ENCODE measurements at regions not wholly inside any gene's neighbourhood (a gene's known extent, or its start where the extent isn't known, plus 50 kb on each side); places are given as distances from the start of the nearest gene placed in this dataset.

DNA sequence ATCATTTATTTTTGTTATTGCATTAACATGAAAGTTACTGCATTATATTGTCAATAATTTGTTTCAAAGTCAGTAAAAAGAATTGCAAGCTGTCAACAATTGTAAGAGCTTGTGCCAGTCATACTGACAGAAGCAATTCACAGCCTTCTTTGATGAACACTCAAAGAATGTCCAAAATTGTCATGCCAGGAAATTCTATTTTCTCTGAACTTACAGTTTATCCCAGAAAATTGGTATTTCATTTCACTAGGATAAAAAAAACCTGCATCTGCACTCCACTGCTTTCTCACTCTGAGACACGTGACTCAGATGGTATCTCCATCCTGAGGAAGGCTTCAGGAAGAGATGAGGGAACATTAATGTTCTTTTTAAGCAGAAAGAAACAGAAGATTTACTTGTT, 332.6 kb upstream of the CCDC54 start:
- Histone ChIP-seq H3K9me3 (ENCODE audit: control extremely low read depth in 1 of 5, control insufficient read depth in 4 of 5, insufficient read depth in 2 of 5, low read depth in 1 of 5, low read length in 4 of 5) (no peaks in the 10 kb centered on the region), H3K36me3 (ENCODE audit: control insufficient read depth in 4 of 4, insufficient read depth in 4 of 4, low read length in 3 of 4) (no peaks in the 10 kb centered on the region), H3K4me1 (ENCODE audit: control extremely low read depth in 1 of 4, control insufficient read depth in 4 of 4, insufficient read depth in 4 of 4, low read length in 3 of 4) (no peaks in the 10 kb centered on the region), H3K4me3 (ENCODE audit: control insufficient read depth in 1 of 7, extremely low read depth in 1 of 7, insufficient read depth in 4 of 7, low read depth in 2 of 7, low read length in 6 of 7) (no peak overlapping the region), H3K27ac (ENCODE audit: insufficient read depth in 1 of 2, low read depth in 1 of 2, low read length in 2 of 2, poor library complexity in 1 of 2, severe bottlenecking in 2 of 2) (no peak overlapping the region), H3K27me3 (replicated peaks in 2 of 5; ENCODE audit: control insufficient read depth in 4 of 5, insufficient read depth in 5 of 5, low read length in 4 of 5) (no peaks in the 10 kb centered on the region)
- ChIA-PET CTCF (interaction anchor here (1.0 to 1.4 kb wide), 3 partner anchors 14 to 415 kb away, joined by 3 read pairs; no protein-coding TSS in a partner anchor), POLR2A (no interaction called here)
- WGBS (ENCODE audit: insufficient coverage) = no CpG with 5 or more reads among the region's 1 CpG
- DNase-seq = no peak

DNA sequence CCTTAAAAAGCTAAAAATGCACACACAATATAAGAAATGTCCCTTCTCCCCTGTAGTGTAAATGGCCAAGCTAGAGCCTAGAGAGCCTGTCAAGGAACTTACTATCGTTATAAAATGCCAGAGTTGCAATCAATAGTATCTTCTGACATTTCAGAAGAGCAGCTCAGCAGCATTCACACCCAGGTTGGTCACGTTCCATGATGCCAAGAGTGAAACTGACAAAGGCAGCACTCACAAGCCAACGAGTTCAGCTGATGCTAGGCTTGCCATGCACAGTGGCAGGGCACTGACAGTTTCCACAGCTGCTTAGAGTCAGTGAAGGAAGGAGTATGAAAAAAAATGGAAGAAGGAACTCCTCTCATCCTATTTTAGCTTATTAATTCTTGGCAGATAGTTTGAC, 331.4 kb upstream of the CCDC54 start:
- Histone ChIP-seq H3K27ac (ENCODE audit: insufficient read depth in 1 of 2, low read depth in 1 of 2, low read length in 2 of 2, poor library complexity in 1 of 2, severe bottlenecking in 2 of 2) (no peak overlapping the region), H3K9me3 (ENCODE audit: control extremely low read depth in 1 of 5, control insufficient read depth in 4 of 5, insufficient read depth in 2 of 5, low read depth in 1 of 5, low read length in 4 of 5) (no peaks in the 10 kb centered on the region), H3K36me3 (ENCODE audit: control insufficient read depth in 4 of 4, insufficient read depth in 4 of 4, low read length in 3 of 4) (no peaks in the 10 kb centered on the region), H3K4me3 (ENCODE audit: control insufficient read depth in 1 of 7, extremely low read depth in 1 of 7, insufficient read depth in 4 of 7, low read depth in 2 of 7, low read length in 6 of 7) (no peak overlapping the region), H3K4me1 (ENCODE audit: control extremely low read depth in 1 of 4, control insufficient read depth in 4 of 4, insufficient read depth in 4 of 4, low read length in 3 of 4) (no peaks in the 10 kb centered on the region), H3K27me3 (replicated peaks in 2 of 5; ENCODE audit: control insufficient read depth in 4 of 5, insufficient read depth in 5 of 5, low read length in 4 of 5) (no peaks in the 10 kb centered on the region)
- POLR2A ChIA-PET = no interaction called here
- CTCF ChIA-PET = no interaction called here
- DNase-seq = no peak
- WGBS (ENCODE audit: insufficient coverage) = 100% methylated on average over 3 of the region's 3 CpGs

DNA sequence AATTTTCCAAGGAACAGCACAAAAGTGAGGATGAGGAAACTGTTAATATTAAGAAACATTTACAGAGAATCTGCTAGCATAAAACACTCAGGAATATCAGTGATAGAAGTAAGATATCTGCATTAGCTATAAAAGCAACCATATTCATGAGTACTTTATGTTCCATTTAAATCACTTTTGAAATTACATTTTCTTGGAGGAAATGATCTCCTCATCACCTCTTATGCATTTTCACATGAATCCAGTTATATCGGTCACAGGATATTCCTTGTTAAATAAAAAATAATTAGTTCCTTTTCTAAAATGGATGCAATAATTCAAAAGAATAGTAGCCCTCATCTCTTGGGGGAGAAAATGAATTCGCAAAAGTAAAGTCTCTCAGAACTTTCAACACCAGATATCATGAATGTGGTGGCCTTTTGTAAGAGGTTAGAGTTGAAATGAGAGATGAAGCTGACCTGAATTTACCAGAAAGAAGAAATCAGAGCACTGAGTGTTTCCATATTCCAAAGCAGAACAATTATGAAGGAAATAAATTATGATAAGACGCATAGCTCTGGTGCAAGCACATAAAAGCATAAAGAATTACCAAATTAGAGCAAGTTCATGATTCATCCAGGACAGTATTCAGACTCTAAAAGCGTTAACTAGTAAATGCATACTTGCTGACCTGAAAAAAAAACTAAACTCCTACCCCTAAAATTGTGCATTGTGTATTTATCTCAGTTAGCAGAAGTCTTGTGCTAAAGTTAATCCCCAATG, 321.9 kb upstream of the CCDC54 start:
- Histone ChIP-seq H3K36me3 (ENCODE audit: control insufficient read depth in 4 of 4, insufficient read depth in 4 of 4, low read length in 3 of 4) (no peaks in the 10 kb centered on the region), H3K27me3 (replicated peaks in 2 of 5; ENCODE audit: control insufficient read depth in 4 of 5, insufficient read depth in 5 of 5, low read length in 4 of 5) (no peaks in the 10 kb centered on the region), H3K9me3 (ENCODE audit: control extremely low read depth in 1 of 5, control insufficient read depth in 4 of 5, insufficient read depth in 2 of 5, low read depth in 1 of 5, low read length in 4 of 5) (no peaks in the 10 kb centered on the region), H3K27ac (ENCODE audit: insufficient read depth in 1 of 2, low read depth in 1 of 2, low read length in 2 of 2, poor library complexity in 1 of 2, severe bottlenecking in 2 of 2) (no peak overlapping the region), H3K4me1 (ENCODE audit: control extremely low read depth in 1 of 4, control insufficient read depth in 4 of 4, insufficient read depth in 4 of 4, low read length in 3 of 4) (no peaks in the 10 kb centered on the region), H3K4me3 (ENCODE audit: control insufficient read depth in 1 of 7, extremely low read depth in 1 of 7, insufficient read depth in 4 of 7, low read depth in 2 of 7, low read length in 6 of 7) (no peak overlapping the region)
- WGBS (ENCODE audit: insufficient coverage) = no CpG with 5 or more reads among the region's 4 CpGs
- ChIA-PET CTCF (interaction anchor here (1.0 to 1.7 kb wide), 2 partner anchors 9 to 12 kb away, joined by 3 to 6 read pairs; no protein-coding TSS in a partner anchor), POLR2A (no interaction called here)
- no peak for DNase-seq

- ChIA-PET POLR2A (no interaction called here), CTCF (interaction anchor here (1.1 kb wide), 1 partner anchor 239 kb away, joined by 3 read pairs; no protein-coding TSS in a partner anchor)
- no peak for DNase-seq
- no peak overlapping the region for H3K4me3 ChIP-seq (ENCODE audit: control insufficient read depth in 1 of 7, extremely low read depth in 1 of 7, insufficient read depth in 4 of 7, low read depth in 2 of 7, low read length in 6 of 7)
- no peaks in the 10 kb centered on the region for H3K9me3 ChIP-seq (ENCODE audit: control extremely low read depth in 1 of 5, control insufficient read depth in 4 of 5, insufficient read depth in 2 of 5, low read depth in 1 of 5, low read length in 4 of 5)
- H3K4me1 ChIP-seq (ENCODE audit: control extremely low read depth in 1 of 4, control insufficient read depth in 4 of 4, insufficient read depth in 4 of 4, low read length in 3 of 4) = peaks cover 2 to 13% (median 10%) of the 10 kb centered on the region in 4 experiments
- H3K36me3 ChIP-seq (ENCODE audit: control insufficient read depth in 4 of 4, insufficient read depth in 4 of 4, low read length in 3 of 4) = no peaks in the 10 kb centered on the region
- H3K27ac ChIP-seq (ENCODE audit: insufficient read depth in 1 of 2, low read depth in 1 of 2, low read length in 2 of 2, poor library complexity in 1 of 2, severe bottlenecking in 2 of 2) = no peak overlapping the region
- no peaks in the 10 kb centered on the region for H3K27me3 ChIP-seq (replicated peaks in 2 of 5; ENCODE audit: control insufficient read depth in 4 of 5, insufficient read depth in 5 of 5, low read length in 4 of 5)
- 100% methylated on average over 1 of the region's 1 CpG for WGBS (ENCODE audit: insufficient coverage)
Measured at GRCh38 chr3:107061466-107061865, 315.8 kb upstream of the CCDC54 start.

- Histone ChIP-seq H3K27me3 (replicated peaks in 2 of 5; ENCODE audit: control insufficient read depth in 4 of 5, insufficient read depth in 5 of 5, low read length in 4 of 5) (no peaks in the 10 kb centered on the region), H3K4me1 (ENCODE audit: control extremely low read depth in 1 of 4, control insufficient read depth in 4 of 4, insufficient read depth in 4 of 4, low read length in 3 of 4) (peaks cover 2 to 13% (median 10%) of the 10 kb centered on the region in 4 experiments), H3K4me3 (ENCODE audit: control insufficient read depth in 1 of 7, extremely low read depth in 1 of 7, insufficient read depth in 4 of 7, low read depth in 2 of 7, low read length in 6 of 7) (no peak overlapping the region), H3K9me3 (ENCODE audit: control extremely low read depth in 1 of 5, control insufficient read depth in 4 of 5, insufficient read depth in 2 of 5, low read depth in 1 of 5, low read length in 4 of 5) (no peaks in the 10 kb centered on the region), H3K36me3 (ENCODE audit: control insufficient read depth in 4 of 4, insufficient read depth in 4 of 4, low read length in 3 of 4) (no peaks in the 10 kb centered on the region), H3K27ac (ENCODE audit: insufficient read depth in 1 of 2, low read depth in 1 of 2, low read length in 2 of 2, poor library complexity in 1 of 2, severe bottlenecking in 2 of 2) (no peak overlapping the region)
- no peak for DNase-seq
- ChIA-PET POLR2A (no interaction called here), CTCF (interaction anchor here (0.6 kb wide), 1 partner anchor 861 kb away, joined by 3 read pairs; no protein-coding TSS in a partner anchor)
- WGBS (ENCODE audit: insufficient coverage) = 89% methylated on average over 1 of the region's 1 CpG
Measured at GRCh38 chr3:107062310-107062709, 314.9 kb upstream of the CCDC54 start.

GRCh38 chr3:107062787-107063186, 314.5 kb upstream of the CCDC54 start:
- CTCF ChIA-PET = interaction anchor here (0.6 kb wide), 1 partner anchor 862 kb away, joined by 3 read pairs; no protein-coding TSS in a partner anchor
- H3K27ac ChIP-seq (ENCODE audit: insufficient read depth in 1 of 2, low read depth in 1 of 2, low read length in 2 of 2, poor library complexity in 1 of 2, severe bottlenecking in 2 of 2) = no peak overlapping the region
- H3K36me3 ChIP-seq (ENCODE audit: control insufficient read depth in 4 of 4, insufficient read depth in 4 of 4, low read length in 3 of 4) = no peaks in the 10 kb centered on the region
- POLR2A ChIA-PET = no interaction called here
- WGBS (ENCODE audit: insufficient coverage) = 100% methylated on average over 1 of the region's 2 CpGs
- H3K27me3 ChIP-seq (replicated peaks in 2 of 5; ENCODE audit: control insufficient read depth in 4 of 5, insufficient read depth in 5 of 5, low read length in 4 of 5) = no peaks in the 10 kb centered on the region
- no peak overlapping the region for H3K4me3 ChIP-seq (ENCODE audit: control insufficient read depth in 1 of 7, extremely low read depth in 1 of 7, insufficient read depth in 4 of 7, low read depth in 2 of 7, low read length in 6 of 7)
- H3K4me1 ChIP-seq (ENCODE audit: control extremely low read depth in 1 of 4, control insufficient read depth in 4 of 4, insufficient read depth in 4 of 4, low read length in 3 of 4) = peaks cover 2 to 13% (median 10%) of the 10 kb centered on the region in 4 experiments
- no peak for DNase-seq
- no peaks in the 10 kb centered on the region for H3K9me3 ChIP-seq (ENCODE audit: control extremely low read depth in 1 of 5, control insufficient read depth in 4 of 5, insufficient read depth in 2 of 5, low read depth in 1 of 5, low read length in 4 of 5)

- H3K9me3 ChIP-seq (ENCODE audit: control extremely low read depth in 1 of 5, control insufficient read depth in 4 of 5, insufficient read depth in 2 of 5, low read depth in 1 of 5, low read length in 4 of 5) = no peaks in the 10 kb centered on the region
- no peaks in the 10 kb centered on the region for H3K36me3 ChIP-seq (ENCODE audit: control insufficient read depth in 4 of 4, insufficient read depth in 4 of 4, low read length in 3 of 4)
- ChIA-PET CTCF (interaction anchor here (1.0 to 2.6 kb wide), 4 partner anchors 8 to 55 kb away, joined by 3 to 14 read pairs (median 8); no protein-coding TSS in a partner anchor), POLR2A (no interaction called here)
- H3K27me3 ChIP-seq (replicated peaks in 2 of 5; ENCODE audit: control insufficient read depth in 4 of 5, insufficient read depth in 5 of 5, low read length in 4 of 5) = no peaks in the 10 kb centered on the region
- no peak for DNase-seq
- no peak overlapping the region for H3K27ac ChIP-seq (ENCODE audit: insufficient read depth in 1 of 2, low read depth in 1 of 2, low read length in 2 of 2, poor library complexity in 1 of 2, severe bottlenecking in 2 of 2)
- WGBS (ENCODE audit: insufficient coverage) = 96% methylated on average over 3 of the region's 5 CpGs
- peaks cover 2 to 13% (median 10%) of the 10 kb centered on the region in 4 experiments for H3K4me1 ChIP-seq (ENCODE audit: control extremely low read depth in 1 of 4, control insufficient read depth in 4 of 4, insufficient read depth in 4 of 4, low read length in 3 of 4)
- no peak overlapping the region for H3K4me3 ChIP-seq (ENCODE audit: control insufficient read depth in 1 of 7, extremely low read depth in 1 of 7, insufficient read depth in 4 of 7, low read depth in 2 of 7, low read length in 6 of 7)
Measured at GRCh38 chr3:107063351-107063750, 313.9 kb upstream of the CCDC54 start.

All from common myeloid progenitor, CD34-positive (primary cell).